Peyer's patch (tissue), 4 donors: ENCODE measurements at regions not wholly inside any gene's neighbourhood (a gene's known extent, or its start where the extent isn't known, plus 50 kb on each side); places are given as distances from the start of the nearest gene placed in this dataset.

Source experiments
- DNase-seq, 3 donors: peaks; one replicate each; pipeline ENCODE4 v3.0.0-alpha.2; 2017 to 2019
- H3K27ac ChIP-seq, 4 donors: fragments of 200-600 bp; sonication (generic); one replicate each; pipeline ENCODE4 v1.5.1; 2016 to 2019
- H3K27me3 ChIP-seq, 2 donors: fragments of 200-600 bp; sonication (generic); one replicate each; pipeline ENCODE4 v1.5.1; 2019
- H3K36me3 ChIP-seq, 3 donors: fragments of 200-600 bp; sonication (generic); one replicate each; pipeline ENCODE4 v1.5.1; 2016 to 2019
- H3K4me1 ChIP-seq, 4 donors: fragments of 200-600 bp; sonication (generic); one replicate each; pipeline ENCODE4 v1.5.1; 2016 to 2019
- H3K4me3 ChIP-seq, 4 donors: fragments of 200-600 bp; sonication (generic); 1 replicate in 3 of 4; 2 replicates in 1 of 4; pipeline ENCODE4 v1.5.1; 2016 to 2019; ENCODE audit warnings: mild to moderate bottlenecking in 1 of 4
- H3K9me3 ChIP-seq, 4 donors: fragments of 200-600 bp; sonication (generic); one replicate each; pipeline ENCODE4 v1.5.1; 2016 to 2019; ENCODE audit warnings: mild to moderate bottlenecking in 1 of 4
- POLR2A ChIP-seq, 2 donors: fragments of 450-650 bp; IDR thresholded peaks; one replicate each; pipeline ENCODE4 v1.5.1; 2017; ENCODE audit warnings: antibody characterized with exemption in 2 of 2, mild to moderate bottlenecking in 2 of 2, moderate library complexity in 2 of 2
- TF ChIP-seq, protein P1 (sequence below), 6 experiments: fragments of 450-650 bp in 4 of 6; fragments of 200-600 bp in 2 of 6; sonication (generic) in 1 of 6; IDR thresholded peaks; one replicate each; pipeline ENCODE4 v1.5.1; 2017 to 2019; ENCODE audit warnings: antibody characterized with exemption in 6 of 6, mild to moderate bottlenecking in 3 of 6, moderate library complexity in 1 of 6

DNA sequence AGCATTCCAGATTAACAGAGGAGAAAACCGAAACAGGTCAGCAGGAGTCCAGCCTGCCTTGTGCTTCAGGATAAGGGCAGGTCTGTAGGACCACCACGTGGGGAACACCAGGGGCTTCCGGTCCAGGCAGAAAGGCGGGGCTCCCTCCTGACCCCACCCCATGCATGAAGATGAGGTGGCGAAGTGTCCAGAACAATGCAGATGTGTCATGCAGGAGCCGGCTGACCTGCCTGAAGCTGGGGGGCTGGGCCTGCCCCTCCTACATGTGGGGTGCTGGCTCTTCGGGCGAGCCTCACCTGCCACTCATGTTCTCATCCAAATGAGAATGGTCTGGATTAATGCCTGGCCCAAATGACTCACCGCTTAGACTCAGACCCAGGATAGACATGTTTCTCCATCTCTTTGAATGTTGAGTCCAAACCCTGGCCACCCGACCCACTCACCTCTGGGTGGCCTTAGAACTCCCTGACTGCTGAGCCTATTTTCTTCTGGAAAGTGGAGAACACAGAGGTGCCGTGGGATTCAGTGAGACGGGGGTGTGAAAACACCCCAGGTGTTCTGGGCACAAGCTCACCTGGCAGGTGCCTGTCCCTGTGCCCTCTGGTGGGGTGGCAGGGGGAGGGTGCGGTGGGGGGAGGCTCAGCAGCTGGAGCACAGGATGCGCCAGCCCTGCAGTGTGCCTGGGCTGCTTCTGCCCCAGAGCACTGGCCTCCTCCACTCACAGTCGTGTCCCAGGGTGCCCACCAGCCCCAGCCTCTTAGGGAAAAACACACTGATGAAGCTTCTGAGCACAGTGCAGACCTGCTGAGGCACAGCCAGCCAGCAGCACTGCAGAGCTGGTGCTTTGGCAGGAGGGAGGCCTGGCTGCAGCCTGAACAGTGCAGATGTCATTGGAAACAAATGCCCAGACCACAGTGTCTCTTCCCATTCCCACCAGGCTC, 55.2 kb upstream of the GDF10 start:
- Histone ChIP-seq H3K9me3 (no peaks in the 10 kb centered on the region), H3K27me3 (no peaks in the 10 kb centered on the region), H3K36me3 (no peaks in the 10 kb centered on the region), H3K4me1 (no peaks in the 10 kb centered on the region), H3K4me3 (no peak overlapping the region), H3K27ac (no peak overlapping the region)
- DNase-seq = no peak
- no peak for TF ChIP-seq POLR2A (IDR thresholded peaks at IDR 0.05)
- TF ChIP-seq, protein P1, sequence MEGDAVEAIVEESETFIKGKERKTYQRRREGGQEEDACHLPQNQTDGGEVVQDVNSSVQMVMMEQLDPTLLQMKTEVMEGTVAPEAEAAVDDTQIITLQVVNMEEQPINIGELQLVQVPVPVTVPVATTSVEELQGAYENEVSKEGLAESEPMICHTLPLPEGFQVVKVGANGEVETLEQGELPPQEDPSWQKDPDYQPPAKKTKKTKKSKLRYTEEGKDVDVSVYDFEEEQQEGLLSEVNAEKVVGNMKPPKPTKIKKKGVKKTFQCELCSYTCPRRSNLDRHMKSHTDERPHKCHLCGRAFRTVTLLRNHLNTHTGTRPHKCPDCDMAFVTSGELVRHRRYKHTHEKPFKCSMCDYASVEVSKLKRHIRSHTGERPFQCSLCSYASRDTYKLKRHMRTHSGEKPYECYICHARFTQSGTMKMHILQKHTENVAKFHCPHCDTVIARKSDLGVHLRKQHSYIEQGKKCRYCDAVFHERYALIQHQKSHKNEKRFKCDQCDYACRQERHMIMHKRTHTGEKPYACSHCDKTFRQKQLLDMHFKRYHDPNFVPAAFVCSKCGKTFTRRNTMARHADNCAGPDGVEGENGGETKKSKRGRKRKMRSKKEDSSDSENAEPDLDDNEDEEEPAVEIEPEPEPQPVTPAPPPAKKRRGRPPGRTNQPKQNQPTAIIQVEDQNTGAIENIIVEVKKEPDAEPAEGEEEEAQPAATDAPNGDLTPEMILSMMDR (IDR thresholded peaks at IDR 0.05) = no peak

DNA sequence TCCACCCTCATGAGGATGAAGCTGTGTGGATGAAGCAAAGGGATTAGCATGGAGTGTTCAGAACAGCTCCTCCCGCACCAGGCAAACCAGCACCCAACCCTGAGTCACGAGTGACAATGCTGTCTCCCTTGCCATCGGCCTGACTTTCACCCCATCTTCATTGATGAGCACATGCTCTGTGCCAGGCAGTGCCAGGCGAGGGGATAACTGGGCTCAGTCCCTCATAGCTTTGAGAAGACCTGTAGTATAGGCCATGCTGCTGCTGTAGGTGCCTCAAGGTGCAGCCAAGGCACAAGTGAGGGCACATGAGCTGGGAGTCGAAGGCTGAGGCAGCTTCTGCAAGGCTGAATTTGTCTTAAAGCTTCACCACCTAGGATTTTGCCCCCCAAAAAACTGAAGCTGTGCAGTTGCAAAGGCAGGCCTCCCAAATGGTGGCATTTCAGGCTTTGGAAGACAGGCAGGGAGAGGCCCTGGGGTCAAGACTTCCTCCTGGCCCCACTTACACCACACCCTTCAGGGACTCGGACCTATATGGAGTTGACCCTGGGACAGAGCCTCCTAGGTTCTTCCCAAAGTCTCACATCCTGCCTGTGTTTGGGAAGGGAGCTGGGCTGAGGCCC, 54.2 kb upstream of the GDF10 start:
- Histone ChIP-seq H3K27ac (no peak overlapping the region), H3K9me3 (no peaks in the 10 kb centered on the region), H3K4me1 (no peaks in the 10 kb centered on the region), H3K27me3 (no peaks in the 10 kb centered on the region), H3K36me3 (no peaks in the 10 kb centered on the region), H3K4me3 (no peak overlapping the region)
- no peak for TF ChIP-seq POLR2A (IDR thresholded peaks at IDR 0.05)
- TF ChIP-seq, protein P1 (IDR thresholded peaks at IDR 0.05) = no peak
- DNase-seq = no peak

DNA sequence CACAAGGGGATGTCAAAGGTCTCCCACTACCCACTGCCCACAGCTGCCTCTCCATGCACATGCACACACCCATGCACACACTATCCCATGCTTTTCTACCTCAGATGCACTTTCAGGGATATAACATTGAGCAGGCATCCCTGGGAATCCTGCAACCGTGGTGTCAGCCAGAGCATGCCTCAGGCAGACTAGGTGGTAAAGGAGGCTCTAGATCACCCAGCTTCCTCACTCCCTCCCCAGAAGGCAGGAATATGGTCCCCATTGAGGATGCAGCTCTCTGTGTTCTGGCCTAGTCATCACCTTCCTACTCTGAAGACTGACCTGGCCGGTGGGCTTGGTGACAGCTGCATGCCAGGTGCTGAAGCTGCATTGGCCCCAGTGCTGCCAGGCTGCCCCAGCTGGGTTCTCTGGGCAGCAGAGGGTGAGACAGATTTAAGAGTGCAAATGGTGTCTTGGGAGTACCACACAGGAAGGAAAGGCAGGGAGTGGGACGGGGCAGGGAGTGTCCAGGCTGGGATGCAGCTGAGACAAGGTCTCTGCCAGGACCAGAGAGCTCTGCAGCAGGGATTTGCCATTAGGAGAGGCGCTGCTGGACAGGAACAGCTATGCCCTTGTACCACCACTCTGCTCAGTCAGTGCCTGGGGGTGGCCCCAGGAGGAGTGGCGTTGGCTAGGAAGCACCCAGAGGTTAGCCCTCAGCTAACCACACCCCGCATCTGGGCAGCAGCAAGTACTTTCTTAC, 53.4 kb upstream of the GDF10 start:
- TF ChIP-seq, protein P1 (IDR thresholded peaks at IDR 0.05) = no peak
- TF ChIP-seq POLR2A (IDR thresholded peaks at IDR 0.05) = no peak
- H3K27ac ChIP-seq = no peak overlapping the region
- H3K4me1 ChIP-seq = no peaks in the 10 kb centered on the region
- no peak overlapping the region for H3K4me3 ChIP-seq
- no peak for DNase-seq
- no peaks in the 10 kb centered on the region for H3K27me3 ChIP-seq
- H3K36me3 ChIP-seq = no peaks in the 10 kb centered on the region
- no peaks in the 10 kb centered on the region for H3K9me3 ChIP-seq

DNA sequence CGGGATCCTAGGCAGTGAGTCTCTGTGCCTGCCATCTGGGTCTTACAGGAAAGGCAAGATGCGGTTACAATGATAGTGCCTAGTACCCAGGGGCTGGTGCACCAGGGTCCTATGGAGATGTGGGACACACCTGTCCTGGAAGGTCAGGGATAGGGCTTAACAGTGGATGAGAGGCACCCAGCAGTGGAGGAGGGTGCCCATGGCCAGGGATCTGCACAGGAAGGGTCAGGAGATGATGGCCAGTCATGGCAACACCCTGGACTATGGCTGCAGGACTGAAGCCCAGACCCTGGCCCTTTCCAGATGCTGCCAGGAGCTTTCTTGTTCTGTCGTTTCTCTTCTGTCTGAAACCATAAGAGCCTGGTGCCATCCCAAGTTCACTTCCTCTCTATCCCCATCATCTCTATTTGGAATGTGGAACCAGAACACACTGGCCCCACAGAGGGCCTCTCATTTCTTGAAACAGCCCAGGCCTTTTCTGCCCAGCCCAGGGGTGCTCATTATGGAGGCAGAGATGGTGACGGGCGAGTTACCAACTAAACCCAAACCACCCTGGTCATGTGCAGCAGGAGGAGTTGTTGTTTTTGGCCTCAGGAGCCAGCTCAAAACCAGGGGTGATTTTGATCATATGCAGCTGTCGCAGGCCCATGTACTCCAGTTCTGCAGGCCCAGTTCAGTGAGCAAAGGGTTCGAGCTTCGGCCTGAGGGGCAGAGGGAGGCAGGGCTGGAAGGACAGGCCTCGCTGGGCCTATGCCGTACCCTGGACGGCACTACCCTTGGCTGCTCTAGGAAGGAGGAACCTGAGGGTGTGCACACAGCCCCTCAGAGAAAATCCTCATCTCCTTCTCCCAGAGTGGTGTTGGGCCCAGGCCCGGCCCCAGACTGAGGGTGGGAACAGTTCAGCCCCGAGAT, 52.6 kb upstream of the GDF10 start:
- Histone ChIP-seq H3K27me3 (no peaks in the 10 kb centered on the region), H3K4me3 (no peak overlapping the region), H3K4me1 (no peaks in the 10 kb centered on the region), H3K9me3 (no peaks in the 10 kb centered on the region), H3K36me3 (no peaks in the 10 kb centered on the region), H3K27ac (no peak overlapping the region)
- no peak for DNase-seq
- TF ChIP-seq, protein P1 (IDR thresholded peaks at IDR 0.05) = no peak
- TF ChIP-seq POLR2A (IDR thresholded peaks at IDR 0.05) = no peak
